Stimulated activated CD4-positive, alpha-beta T cell treated with anti-CD3 and anti-CD28 coated beads, Interleukin-15, amount 100 ng/mL, for 24 hours (primary cell): ENCODE measurements at regions not wholly inside any gene's neighbourhood (a gene's known extent, or its start where the extent isn't known, plus 50 kb on each side); places are given as distances from the start of the nearest gene placed in this dataset.
"Not testable (repeated sequence)": the region's sequence is repeated elsewhere in the genome, so short reads cannot be mapped to it uniquely, and the experiment has no call there.

Experiments
- DNase-seq: peaks from one replicate; pipeline ENCODE4 v3.0.0-alpha.2; 2020

DNA sequence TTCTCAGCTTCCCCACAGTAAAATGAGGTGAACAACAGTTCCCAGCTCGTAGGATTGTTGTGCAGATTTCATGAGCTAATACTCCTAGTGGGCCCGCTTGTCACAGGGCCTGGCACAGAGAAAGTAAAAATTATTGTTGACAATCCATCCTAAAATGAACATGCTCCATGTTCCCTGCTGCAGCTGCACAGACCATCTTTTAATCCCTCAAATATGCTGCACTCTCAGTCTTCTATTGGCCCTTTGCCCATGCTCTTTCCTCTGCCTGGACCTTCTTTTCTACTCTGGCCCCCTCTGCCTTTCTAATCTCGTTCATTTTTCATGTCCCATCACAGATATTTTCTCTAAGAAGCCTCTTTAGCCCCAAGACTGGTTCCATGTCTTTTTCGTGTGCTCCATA lies 117.7 kb upstream of the NR3C1 start:
- no peak for DNase-seq

DNA sequence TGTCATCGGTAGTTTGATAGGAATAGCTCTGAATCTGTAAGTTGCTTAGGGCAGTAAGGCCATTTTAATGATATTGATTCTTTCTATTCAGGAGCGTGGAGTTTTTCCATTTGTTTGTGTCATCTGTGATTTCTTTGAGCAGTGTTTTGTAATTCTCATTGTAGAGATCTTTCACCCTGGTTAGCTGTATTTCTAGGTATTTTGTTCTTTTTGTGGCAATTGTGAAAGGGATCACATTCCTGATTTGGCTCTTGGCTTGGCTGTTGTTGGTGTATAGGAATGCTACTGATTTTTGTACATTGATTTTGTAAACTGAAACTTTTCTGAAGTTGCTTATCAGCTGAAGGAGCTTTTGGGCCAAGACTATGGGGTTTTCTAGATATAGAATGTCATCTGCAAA lies 115.7 kb upstream of the NR3C1 start:
- DNase-seq: not testable (repeated sequence)

DNA sequence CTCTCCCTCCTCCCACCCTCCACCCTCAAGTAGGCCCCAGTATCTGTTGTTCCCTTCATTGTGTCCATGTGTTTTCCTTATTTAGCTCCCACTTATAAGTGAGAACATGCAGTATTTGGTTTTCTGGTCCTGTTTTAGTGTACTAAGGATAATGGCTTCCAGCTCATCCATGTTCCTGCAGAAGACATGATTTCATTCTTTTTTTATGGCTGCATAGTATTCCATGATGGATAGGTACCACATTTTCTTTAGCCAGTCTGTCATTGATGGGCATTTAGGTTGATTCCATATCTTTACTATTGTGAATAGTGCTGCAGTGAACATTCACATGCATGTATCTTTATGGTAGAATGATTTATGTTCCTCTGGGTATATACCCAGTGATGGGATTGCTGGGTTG lies 114.3 kb upstream of the NR3C1 start:
- DNase-seq: not testable (repeated sequence)

DNA sequence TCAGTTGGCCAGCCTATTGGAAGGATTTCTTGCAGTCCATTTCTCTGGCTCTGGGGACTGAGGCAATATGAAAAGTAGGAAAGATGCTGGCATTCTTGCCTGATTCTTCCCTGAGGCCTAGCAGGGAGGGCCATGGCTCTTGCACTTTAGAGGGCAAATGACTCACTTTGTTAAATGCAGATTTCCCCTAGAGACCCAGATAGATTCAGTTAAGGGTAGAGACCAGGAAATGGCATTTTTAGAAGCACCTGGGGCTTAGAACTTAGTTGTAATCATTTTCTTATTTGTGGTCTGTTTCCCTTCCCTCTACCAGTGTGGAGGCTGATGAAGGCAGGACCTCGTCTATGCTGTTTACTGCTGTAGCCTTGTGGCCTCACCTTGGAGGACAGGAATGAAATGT lies 112.8 kb upstream of the NR3C1 start:
- DNase-seq: no peak

DNA sequence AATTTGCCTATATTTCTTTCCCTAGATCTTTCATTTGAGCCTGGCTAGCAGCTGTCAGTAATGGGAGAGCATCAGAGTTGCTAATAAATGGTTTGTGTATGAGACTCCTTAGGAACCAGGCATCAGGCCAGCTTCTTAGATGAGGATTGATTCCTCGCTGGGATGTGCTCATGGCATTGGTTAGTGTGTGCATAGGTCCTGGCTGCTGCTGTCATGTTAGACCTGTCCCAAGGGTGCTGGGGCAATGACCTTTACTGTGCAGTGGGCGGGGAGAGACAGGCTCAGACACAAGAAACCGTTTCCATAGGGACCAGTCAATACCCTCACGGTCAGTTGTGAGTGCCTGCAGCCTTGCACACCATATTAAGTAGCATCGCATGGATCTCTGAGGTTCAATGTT lies 112.3 kb upstream of the NR3C1 start:
- no peak for DNase-seq

DNA sequence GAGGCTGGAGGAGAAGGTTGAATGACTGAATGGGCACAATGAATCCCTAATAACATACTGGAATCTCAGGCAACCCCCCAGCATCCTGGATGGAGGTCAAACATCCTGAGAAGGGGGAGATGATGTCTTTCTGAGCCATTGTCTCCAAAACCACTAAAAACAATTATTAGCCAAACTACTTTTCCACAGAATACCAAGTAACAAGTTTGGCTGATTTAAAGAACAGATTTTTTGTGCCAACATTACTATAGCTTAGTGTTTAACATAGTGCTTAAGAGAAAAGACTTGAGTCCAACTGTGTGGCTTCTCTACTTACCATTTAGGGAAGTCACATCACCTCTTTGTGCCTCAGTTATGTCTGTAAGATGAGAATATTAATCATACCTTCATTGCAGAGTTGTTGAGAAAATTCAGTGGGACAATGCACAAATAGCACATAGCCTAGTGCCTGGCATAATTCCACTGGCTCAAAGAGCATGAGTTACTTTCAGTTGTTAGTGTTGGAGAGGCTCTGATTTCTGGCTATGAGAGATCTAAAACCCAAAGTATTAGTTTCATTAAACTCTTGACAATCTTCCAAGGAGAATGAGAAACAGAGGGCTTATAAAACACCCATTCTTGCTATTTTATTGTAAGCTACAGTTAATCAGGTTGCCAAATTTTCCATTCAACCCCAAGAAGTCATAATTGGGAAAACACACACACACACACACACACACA lies 111.3 kb upstream of the NR3C1 start:
- DNase-seq: no peak

DNA sequence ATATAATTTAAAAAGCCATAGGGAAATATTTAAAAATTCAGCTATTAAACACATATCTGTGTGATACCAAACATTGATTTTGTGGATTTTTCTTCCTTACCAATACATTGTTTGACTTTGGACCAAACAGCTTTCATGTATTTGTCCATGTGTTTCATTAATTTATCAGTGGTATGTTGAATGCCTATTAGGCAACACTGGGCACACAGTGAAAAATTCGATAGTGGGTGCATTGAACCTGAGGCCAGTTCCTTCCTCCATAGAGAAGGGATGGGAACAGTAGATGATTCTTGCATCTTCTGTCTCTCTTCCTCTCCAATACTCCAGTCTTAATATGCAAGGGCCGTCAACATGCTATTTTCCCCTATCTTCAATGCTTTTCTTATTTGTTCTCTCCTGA lies 110.2 kb upstream of the NR3C1 start:
- no peak for DNase-seq

DNA sequence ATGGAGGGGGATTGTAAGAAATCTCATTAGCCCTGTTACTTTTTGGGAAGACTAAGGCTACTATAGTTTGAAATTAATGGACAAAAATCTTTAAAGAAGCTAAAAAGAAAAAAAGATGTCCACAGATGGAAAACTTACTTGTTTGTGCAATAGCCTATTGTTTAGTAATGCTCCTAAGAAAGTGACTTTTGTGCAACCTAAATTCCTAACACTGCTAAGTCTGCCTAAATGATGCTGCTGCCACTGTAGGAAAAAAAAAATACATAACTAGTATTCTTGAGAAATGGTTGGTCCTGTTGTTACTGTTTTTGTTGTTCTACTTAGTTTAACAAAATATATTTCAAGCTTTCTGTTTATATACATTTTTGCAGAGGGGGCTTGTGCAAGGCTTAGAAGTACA lies 108.2 kb upstream of the NR3C1 start:
- DNase-seq: no peak

DNA sequence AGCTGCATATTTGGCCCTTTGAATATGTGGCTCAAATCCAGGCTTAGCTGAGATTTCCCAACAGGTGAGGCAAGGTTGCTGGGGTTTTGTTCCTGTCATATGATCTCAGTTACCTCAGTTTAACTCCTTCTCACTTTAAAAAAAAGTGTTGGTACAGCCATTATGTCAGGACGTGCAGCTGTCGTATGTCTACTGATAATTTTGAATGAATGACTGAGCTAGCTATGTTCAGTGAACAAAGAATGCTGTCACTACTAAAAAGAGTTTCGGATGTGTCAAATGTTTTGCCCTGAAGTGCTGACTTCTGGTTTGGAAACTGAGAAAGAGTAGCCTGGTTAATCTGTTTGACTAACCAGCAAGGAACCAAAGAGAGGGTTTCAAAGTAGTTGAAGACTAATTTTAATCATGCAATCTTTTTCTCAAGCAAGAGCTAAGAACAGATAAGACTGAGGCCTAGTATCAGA lies 106.3 kb upstream of the NR3C1 start:
- DNase-seq: no peak

DNA sequence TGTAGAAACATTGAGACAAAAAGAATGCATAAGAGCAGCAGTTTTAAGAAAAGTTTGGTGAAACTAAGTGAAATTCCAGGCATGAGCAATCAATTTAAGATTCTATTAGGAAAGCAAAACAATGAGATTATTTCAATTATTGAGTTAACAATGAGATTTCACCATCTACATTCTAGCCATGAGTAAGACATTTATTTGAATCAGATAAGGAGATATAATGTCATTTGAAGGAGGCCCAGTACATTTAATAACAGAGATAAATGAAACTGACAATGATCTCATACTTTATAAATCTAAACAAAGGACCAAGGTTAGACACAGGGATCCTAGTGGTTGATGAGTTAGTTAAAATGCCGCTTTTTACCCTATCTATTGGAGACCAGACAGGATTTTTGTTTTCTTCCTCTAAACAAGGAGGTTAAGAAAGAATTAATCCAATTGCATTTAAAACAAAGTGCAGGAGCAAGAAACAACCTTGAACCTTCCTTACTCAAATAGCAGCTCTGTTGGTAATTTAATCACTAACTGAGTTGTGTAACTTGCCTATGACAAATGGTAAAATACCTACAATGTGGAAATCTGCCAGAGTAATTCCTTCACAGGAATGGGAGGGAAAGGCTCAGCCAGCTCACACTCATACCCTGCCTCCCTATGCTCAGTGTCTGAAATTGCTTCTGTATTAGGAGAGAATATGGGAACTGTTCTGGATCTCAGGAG lies 103.5 kb upstream of the NR3C1 start:
- DNase-seq: no peak

DNA sequence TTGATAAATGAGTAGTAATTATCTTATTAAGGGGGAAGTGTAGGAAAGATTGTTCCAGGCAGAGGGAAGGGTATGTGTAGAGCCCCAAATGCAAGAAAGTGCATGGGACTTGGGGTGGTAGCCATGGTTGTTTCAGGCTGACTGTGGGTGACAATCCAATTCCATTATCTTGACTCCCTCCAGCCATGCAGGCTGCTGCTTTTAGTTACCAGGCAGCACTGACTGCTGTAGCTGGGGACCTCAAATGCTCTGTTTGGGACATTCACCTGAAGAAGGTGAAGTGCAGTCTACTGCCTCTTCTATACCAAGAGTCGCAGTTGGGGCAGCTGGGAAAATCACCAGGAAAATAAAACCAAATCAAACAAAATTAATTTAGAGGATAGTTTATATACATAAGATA lies 102.4 kb upstream of the NR3C1 start:
- DNase-seq: no peak

DNA sequence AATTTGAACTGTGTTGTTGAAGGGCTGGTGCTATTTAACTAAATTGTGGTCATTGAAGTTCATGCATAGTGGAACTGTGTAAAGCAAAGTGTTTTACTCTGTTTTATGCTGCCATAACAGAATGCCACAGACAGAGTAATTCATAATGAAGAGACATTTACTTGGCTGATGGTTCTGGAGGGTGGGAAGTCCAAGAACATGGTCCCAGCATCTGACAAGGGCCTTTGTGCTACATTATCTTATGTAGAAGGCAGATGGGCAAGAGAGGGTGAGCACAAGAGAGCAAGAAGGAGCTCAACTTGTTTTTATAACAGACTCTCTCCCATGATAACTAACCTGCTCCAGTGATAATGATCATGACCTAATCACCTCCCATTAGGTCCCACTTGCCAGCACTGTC lies 101.9 kb upstream of the NR3C1 start:
- DNase-seq: no peak

DNA sequence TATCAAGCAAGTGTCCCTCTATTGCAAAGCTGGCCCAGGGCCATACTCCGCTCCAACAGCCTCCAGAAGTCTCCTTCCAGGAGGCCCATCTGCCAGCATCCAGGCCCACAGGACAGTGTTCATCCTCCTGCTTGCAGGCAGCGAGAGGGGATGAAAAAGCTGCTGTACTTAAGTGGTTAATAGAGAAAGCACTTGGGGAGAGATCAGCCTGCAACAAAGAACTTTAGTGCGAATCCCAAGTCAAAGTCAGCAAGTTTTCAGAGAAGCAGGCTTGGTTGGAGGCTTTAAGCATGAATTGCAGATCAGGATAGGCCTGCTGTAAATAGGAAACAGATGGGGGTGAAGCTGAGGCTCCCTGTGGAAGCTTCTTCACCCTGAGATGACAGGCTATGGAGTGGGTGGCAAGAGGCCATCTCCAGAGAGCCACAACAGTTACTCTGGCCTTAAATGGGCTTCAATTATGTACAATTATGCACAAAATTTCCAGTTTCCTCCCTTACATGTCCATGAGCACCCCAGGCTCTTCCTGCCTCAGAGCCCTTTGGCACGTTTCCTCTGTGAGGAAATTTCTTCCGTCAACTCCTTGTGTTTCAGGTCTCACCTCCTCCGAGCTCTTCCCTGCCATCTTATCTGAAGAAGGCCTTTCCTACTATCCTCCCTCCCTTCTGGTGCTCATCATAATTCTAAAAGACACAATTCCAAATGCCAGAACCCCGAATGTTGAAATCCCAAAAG lies 98.0 kb upstream of the NR3C1 start:
- no peak for DNase-seq

DNA sequence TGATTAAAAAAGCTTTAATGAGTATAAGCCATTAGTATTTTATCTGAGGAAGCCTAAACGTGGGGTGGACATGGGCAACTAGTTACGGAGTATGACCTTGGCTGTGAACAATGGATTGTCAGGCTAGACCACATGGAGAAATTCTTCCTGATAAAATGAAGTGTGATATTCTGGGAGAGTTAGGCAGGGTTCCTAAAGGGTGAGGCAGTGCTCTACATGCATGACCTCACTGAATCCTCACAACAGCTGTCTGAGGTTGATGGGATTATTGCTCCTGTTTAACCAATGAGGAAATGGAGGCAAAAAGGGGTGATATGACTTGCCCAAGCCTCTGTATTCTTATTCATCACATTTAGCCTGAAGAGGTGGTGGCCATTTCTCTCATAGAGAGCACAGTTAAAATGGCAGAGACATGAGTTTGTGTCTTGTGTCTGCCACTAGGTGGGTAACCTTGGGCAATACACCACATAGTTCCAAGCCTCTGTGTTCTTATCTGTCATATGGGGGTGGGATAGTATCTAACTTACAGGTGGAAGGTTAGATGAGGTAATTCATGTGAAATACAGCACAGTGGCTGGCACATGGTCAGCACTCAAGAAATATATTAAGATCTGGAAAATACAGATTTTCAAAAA lies 96.1 kb upstream of the NR3C1 start:
- DNase-seq: no peak

DNA sequence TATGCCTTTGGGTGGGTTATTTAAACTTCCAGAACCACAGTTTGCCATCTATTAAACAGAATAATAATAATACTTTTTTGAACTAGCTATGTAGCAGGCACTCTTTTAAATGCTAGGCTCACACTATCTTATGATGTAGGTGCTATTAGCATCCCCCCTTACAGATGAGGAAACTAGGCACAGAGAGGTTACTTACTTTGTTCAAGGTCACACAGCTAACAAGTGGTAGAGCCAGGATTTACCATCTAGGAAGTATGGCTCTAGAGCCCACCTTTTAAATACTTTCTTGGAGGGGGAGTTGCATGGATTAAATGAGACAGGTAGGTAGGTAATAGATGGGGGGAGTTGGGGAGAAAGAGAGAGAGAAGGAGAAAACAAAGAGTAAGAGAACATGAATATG lies 95.3 kb upstream of the NR3C1 start:
- no peak for DNase-seq

DNA sequence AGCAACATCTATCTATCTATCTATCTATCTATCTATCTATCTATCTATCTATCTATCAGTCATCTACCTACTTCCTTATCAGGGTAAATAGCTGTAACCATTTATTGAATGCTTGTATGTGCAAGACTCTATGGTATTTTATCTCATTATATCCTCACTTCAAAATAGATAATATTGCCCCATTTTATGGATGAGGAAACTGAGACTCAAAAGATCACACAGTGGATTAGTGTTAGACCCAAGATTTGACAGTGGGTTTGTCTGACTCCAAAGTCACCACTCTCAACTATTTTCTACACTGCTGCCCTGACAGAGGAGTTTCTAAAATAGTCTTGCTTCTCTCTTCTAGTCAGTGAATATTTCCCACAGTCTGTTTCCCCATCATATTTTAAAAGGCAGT lies 94.3 kb upstream of the NR3C1 start:
- DNase-seq: no peak

DNA sequence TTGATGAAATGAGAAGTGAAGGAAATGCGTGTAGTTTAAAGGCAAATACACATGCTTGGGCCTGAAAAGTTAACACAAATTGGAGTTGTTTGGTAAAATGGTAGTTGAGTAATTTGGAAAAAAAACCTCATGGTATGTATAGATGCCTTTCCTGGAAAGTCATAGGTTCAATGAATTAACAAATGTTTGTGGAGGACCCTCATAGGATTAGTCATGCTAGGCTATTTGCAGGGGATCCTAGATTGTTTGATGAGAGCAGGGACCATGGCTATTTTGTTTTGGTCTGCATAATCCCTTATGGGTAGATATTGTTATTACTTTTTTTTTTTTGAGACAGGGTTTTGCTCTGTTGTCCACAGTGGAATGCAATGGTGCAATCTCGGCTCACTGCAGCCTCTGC lies 93.5 kb upstream of the NR3C1 start:
- DNase-seq: no peak

DNA sequence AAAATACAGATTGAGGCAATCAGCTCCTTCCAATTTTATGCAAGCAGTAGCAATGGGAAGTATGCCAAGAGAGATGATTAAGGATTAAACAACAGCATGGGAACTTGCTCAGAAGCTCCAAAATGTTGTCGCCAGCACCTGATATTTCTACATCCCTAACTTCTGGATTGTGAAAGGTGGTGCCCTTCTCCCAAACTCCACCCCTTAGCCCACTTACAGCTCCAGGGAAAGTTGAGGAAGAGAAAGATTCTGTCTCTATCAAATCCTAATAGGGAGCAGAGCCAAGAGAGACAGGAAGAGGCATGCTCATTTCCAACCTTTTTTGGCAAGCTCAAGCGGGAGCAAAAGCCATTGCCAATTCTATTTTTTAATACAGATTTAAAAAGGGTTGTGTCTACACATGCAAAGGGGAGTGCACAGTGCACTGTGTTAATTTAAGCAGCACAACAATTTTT lies 92.4 kb upstream of the NR3C1 start:
- DNase-seq: no peak

DNA sequence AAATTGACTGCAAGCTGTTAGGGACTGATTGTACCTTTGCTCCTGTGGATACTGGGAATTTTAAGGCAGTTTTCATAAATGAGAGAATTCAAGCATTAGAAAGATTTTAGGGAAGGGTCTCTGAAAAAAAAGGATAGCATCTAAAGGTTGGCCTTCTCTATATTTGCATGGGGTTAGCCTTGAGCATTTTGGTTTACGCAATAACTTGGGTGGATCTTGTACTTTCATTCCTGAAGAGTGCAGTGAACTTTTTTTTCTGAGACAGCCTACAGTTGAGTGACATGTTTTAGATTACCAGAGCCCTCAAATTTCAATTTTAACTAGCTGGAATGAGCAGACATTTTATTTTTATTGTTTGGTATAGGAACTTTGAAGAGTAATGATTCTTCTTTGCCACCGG lies 91.6 kb upstream of the NR3C1 start:
- DNase-seq: no peak

DNA sequence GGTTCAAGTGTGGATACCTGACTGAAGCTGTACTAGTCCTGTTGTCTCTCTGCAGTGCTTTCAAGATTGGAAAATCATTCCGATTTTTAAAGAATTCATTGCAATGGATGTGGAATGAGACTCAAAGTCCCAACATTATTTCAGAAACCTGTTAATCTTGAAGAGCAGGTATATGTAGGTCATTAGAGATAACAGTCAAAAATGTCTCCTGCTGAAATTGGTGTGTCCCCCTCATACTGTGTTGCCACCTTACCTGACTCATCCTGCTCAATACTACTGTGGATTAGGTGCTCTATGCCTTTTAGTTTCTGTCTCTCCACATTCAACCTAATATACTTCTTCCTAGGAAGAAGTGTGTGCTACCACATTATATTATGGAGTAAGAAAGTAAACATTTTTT lies 91.1 kb upstream of the NR3C1 start:
- DNase-seq: no peak

DNA sequence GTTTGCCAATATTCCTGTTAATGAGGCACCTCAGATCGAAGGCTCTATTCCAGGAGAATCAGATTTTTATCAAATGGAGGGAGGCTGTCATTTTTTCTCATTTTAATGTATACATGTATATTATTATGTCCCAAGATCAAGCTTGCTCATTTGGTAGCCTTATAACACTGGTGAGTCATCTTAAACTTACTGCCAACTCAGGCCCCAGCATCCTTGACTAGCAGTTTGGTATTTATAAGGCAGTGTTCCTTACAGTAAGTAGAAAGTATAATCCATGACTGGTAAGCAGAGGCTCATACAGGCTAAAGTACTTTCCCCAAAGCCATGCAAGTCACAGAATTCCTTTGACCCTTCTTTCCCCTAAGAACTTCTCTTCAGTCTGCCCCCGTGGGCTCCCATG lies 90.7 kb upstream of the NR3C1 start:
- no peak for DNase-seq

DNA sequence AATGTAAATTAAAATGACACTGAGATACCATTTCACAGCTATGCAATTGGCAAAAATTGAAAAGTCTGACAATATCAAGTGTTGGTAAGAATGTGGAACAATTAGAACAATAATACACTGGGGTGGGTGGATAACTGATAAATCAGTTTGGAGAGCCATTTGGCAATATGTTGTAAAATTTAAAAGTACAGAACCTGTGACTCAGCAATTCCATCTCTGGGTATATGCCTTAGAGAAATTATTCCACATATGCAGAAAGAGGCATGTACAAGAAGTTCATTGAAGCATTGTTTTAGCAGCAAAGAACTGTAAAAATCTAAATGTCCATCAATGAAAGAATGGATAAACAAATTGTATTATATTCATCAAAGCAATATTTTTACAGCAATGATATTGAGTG lies 89.3 kb upstream of the NR3C1 start:
- no peak for DNase-seq

DNA sequence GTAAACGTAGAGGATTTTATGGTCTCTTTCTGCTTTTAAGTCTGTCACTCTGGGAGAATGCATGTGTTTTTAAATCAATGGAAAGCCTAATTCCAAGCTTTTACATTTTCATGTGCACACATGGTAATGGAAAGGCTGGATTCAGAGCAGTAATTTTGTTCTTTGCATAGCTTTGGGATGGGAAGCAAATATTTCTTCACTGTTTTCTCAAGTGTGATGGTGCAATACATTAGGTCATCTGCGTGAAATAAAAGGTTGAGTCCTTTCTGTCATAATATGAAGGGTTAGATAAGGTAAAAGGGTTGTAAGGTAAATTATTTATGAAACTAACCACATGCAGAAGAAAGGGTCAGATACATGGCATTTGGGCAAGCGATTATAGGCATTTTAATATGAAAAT lies 88.2 kb upstream of the NR3C1 start:
- DNase-seq: no peak

DNA sequence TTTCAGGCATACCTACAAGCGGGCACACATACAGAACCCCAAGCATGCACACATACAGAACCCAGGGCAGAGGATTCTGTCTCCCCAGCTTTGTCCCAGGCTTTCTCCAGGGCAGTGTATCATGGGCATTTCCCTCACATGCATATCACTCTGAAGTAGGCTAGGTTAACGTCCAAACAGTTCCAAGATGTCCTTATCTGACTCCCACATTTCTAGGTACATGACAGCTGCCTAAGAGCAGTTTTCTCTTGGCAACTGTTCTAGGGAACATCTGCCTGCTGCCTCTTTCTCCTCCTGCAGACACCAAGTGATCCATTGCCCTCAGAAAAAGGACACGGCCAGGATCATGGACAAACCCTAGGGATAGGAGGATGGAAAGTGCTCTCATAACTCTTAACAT lies 84.9 kb upstream of the NR3C1 start:
- DNase-seq: no peak
